ENCODE measurements at regions not wholly inside any gene's neighbourhood (a gene's known extent, or its start where the extent isn't known, plus 50 kb on each side); places are given as distances from the start of the nearest gene placed in this dataset.

GRCh38 chr12:19033244-19033643 is 96.3 kb upstream of the PLEKHA5 start:
- no peak for ATAC-seq
- no peak for TF ChIP-seq TOX (CRISPR knock-in tag; IDR thresholded peaks at IDR 0.05; ENCODE audit: borderline replicate concordance)
- TF ChIP-seq ESRRG (CRISPR knock-in tag; IDR thresholded peaks at IDR 0.05) = no peak
- TF ChIP-seq PATZ1 (CRISPR knock-in tag; IDR thresholded peaks at IDR 0.05; ENCODE audit: borderline replicate concordance) = no peak
- TF ChIP-seq ZFP30 (CRISPR knock-in tag; IDR thresholded peaks at IDR 0.05) = no peak
- TF ChIP-seq RARB (CRISPR knock-in tag; IDR thresholded peaks at IDR 0.05) = no peak
- TF ChIP-seq OSR1 (CRISPR knock-in tag; IDR thresholded peaks at IDR 0.05) = no peak
- no peak for TF ChIP-seq ZNF70 (CRISPR knock-in tag; IDR thresholded peaks at IDR 0.05)
- TF ChIP-seq ISL1 (CRISPR knock-in tag; IDR thresholded peaks at IDR 0.05) = no peak
- no peak for TF ChIP-seq CSRNP3 (CRISPR knock-in tag; IDR thresholded peaks at IDR 0.05)
- TF ChIP-seq CREB5 (CRISPR knock-in tag; IDR thresholded peaks at IDR 0.05; ENCODE audit: low read depth) = no peak
- TF ChIP-seq TCF4 (CRISPR knock-in tag; IDR thresholded peaks at IDR 0.05; ENCODE audit: borderline replicate concordance) = no peak
- TF ChIP-seq TSHZ2 (CRISPR knock-in tag; IDR thresholded peaks at IDR 0.05) = no peak
- TF ChIP-seq CSDC2 (CRISPR knock-in tag; IDR thresholded peaks at IDR 0.05) = no peak
- no peak for TF ChIP-seq SNAI2 (CRISPR knock-in tag; IDR thresholded peaks at IDR 0.05)
- no peak for TF ChIP-seq GLIS3 (CRISPR knock-in tag; IDR thresholded peaks at IDR 0.05)

- no peak for TF ChIP-seq CSDC2 (CRISPR knock-in tag; IDR thresholded peaks at IDR 0.05)
- TF ChIP-seq ZNF565 (CRISPR knock-in tag; conservative IDR thresholded peaks at IDR 0.05; ENCODE audit: low read depth) = no peak
- TF ChIP-seq SNAI2 (CRISPR knock-in tag; IDR thresholded peaks at IDR 0.05) = no peak
- no peak for TF ChIP-seq BACH2 (CRISPR knock-in tag; IDR thresholded peaks at IDR 0.05; ENCODE audit: borderline replicate concordance)
- TF ChIP-seq POU6F1 (CRISPR knock-in tag; IDR thresholded peaks at IDR 0.05; ENCODE audit: borderline replicate concordance, low read depth) = no peak
- TF ChIP-seq CSRNP3 (CRISPR knock-in tag; IDR thresholded peaks at IDR 0.05) = no peak
- no peak for TF ChIP-seq ESRRG (CRISPR knock-in tag; IDR thresholded peaks at IDR 0.05)
- no peak for TF ChIP-seq ZFP30 (CRISPR knock-in tag; IDR thresholded peaks at IDR 0.05)
- TF ChIP-seq ZC3H10 (CRISPR knock-in tag; IDR thresholded peaks at IDR 0.05) = no peak
- no peak for TF ChIP-seq CREB5 (CRISPR knock-in tag; IDR thresholded peaks at IDR 0.05; ENCODE audit: low read depth)
- no peak for TF ChIP-seq TOX (CRISPR knock-in tag; IDR thresholded peaks at IDR 0.05; ENCODE audit: borderline replicate concordance)
- TF ChIP-seq ARNTL (CRISPR knock-in tag; IDR thresholded peaks at IDR 0.05; ENCODE audit: borderline replicate concordance, low read depth) = no peak
- TF ChIP-seq PPARA (CRISPR knock-in tag; IDR thresholded peaks at IDR 0.05; ENCODE audit: borderline replicate concordance) = no peak
- no peak for TF ChIP-seq ISL1 (CRISPR knock-in tag; IDR thresholded peaks at IDR 0.05)
- TF ChIP-seq ZFP3 (CRISPR knock-in tag; IDR thresholded peaks at IDR 0.05) = no peak
- ATAC-seq = no peak
Observed at GRCh38 chr12:19034937-19035336, 94.6 kb upstream of the PLEKHA5 start.
